ENCODE measurements at regions not wholly inside any gene's neighbourhood (a gene's known extent, or its start where the extent isn't known, plus 50 kb on each side); places are given as distances from the start of the nearest gene placed in this dataset.

- DNase-seq = no peak
These were observed 199.8 kb upstream of the ZIC3 start for GRCh38 chrX:137366018-137366633.

DNA sequence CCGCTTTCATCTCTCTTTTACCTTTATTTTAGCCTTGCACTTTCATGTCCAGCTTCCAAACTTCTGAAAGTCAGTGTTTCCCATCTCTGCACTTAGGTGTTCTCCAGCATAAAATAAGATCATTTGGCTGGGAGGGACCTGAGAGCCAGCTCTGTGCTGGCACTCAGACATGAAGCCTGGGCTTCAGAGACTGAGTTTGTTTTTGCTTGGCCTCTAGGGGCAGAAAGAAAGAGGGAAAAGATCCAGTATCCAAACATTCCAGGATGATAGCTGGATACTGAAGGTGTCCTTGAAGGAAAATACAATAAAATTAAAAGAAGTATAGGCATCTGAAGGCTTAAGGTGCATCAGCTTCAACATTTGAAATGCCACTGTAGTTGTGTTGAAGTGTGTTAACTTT lies 202.4 kb upstream of the ZIC3 start:
- no peak for DNase-seq

DNA sequence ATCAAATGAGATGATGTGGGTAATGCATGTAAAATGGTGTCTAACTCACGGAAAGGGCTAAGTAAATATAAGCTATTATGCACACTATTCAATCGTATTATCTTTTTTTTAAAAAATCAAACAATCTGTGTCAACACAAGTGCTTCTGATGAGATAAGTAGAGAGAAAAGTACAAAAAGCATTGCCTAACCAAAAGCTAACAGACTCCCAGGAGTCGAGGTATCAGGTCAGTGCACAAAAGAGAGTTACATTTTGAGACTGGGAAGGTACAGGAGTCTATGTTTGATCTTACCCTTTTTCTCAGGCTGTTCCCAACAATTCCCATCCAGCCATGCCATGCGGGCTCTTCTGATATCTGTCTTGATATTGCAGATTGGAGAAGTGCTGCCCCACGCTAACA lies 203.3 kb upstream of the ZIC3 start:
- DNase-seq = no peak

- DNase-seq = no peak
These were observed 211.1 kb upstream of the ZIC3 start for GRCh38 chrX:137354851-137355250.

DNA sequence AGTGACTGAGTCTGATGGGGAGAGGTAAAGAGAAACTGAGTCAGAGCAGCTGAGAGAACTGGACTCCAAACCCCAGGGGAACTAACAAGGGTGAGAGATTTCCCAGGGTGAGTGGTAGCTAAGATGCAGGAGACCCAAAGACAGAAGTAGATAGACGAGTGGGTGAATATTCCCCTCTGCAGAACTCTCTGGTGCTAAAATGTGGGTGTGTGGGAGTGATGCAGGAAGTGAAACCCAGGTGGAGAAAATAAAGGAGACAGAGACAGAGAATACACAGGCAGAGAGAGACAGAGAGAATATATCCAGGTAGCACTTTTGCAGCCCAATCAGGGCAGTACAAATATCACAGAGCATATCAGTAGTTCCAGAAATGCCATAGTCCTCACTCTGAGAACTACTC lies 212.5 kb upstream of the ZIC3 start:
- DNase-seq = no peak

DNA sequence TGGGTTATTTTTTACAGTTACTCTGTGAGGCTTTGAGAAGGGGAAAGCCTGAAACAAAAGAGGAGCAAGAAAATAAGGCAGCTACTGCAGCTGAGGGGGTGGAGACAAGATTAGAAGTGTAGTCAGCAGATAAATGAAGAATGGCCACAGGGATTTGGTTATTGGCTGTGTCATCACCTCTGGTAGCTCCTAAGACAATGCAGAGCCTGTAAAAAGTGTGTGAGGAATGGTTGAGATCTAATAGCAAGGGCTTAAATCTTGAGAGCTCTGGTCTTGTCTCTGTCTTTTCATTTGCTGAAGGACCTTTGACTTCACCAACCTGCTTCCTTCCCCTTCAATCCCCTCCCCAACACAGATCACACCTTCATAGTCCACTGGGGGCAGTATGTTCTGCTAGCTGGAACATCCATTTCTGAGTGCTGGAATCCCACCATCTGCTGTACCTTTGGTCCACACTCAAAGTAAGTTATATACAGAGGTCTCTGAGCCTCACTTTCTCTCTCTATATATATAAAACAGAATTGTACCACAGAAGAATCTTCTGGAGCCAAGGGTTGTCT lies 213.7 kb upstream of the ZIC3 start:
- no peak for DNase-seq

DNA sequence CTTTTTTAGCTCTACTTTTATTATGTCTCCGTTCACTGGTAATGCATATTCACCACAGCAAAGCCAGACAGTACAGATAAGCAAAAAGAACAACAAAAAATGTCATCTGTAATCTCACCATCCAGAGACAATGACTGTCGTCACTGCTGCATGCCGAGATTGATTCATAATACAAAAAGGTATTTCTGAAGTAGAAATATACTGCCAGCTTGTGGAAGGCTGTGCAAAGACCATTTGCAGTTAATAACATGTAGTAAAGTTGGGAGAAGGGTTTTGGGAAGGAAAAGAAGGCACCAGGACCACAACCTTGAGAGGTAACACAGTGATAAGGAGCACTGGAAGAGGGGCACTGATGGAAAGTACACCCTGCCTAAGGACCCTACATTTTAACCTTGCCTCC lies 223.0 kb upstream of the ZIC3 start:
- DNase-seq = no peak

DNA sequence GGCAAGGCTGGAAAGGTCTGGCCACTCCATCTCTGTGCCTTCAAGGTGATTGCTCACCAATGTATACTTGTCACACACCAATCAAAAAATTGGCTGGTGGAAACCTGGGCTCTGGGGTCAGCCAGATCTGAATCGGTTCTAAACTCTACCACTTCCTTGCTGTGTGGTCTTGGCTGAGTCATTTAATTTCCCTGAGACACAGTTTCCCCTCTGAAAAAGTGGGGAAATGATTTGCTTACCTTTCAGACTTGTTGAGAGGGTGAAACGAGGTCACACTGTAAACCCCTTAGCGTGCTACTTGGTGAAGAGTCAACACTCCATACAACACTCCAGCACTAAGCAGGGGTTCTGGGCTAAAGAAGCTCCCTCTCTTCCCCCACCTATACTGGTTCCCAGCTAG lies 252.3 kb upstream of the ZIC3 start:
- DNase-seq = no peak

DNA sequence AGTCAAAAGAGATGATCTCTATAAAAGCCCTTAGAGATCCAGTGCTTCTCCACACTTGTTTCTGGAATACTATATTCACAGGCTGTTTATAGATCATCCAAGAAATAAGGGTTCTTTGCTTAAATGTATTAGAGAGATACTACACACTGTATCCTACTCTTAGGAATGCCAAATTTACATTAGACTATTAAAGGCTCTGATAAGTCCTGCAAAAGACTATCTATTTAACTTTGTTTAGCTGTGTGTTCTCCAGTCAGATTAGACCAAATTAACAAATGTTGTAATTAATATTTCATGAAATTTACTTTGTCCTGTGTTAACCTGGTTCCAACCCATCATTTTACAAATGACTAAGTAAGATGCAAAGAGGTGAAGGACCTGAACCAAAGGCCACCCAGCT lies 260.5 kb upstream of the ZIC3 start:
- no peak for DNase-seq

GRCh38 chrX:137297167-137297566 lies 263.4 kb upstream of the GPR101 start:
- DNase-seq = no peak

DNA sequence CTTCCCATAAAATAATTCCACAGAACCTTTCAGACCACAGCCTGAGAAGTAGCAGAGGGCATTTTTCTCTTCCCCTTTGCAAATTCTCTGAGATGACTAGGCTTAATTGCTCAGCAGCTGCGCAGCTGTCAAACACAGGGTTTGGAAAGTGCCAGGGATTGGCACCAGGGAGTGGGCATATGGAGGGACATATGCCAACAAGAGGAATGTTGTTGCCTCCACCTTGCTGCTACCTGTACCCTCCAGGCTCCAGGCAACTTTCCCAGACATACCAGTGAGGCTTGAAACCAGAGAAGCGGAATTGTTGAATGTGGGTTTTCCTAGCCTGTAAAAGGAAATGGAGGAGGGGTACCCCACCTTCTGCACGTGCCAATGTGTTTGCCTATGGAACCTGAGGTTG lies 256.2 kb upstream of the GPR101 start:
- no peak for DNase-seq

DNA sequence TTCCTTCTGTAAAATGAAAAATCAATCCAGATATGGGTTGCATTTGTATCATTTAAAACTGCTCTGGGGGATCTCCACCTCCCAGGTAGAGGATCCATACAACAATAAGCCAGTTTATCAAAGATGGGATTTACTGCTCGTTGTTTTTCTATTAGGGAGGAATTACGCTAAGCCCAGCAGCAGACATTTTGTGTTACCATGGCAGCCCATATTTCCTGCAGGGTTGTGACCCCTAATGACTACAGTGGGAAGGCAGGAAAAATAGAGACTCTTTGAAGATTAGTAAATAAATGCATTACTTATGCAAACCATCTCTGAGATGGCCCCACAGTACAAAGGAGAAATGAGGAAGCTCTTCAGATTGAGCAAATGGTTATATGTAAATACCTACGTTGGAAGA lies 253.4 kb upstream of the GPR101 start:
- DNase-seq = no peak

GRCh38 chrX:137286423-137286822 lies 252.6 kb upstream of the GPR101 start:
- DNase-seq = no peak

DNA sequence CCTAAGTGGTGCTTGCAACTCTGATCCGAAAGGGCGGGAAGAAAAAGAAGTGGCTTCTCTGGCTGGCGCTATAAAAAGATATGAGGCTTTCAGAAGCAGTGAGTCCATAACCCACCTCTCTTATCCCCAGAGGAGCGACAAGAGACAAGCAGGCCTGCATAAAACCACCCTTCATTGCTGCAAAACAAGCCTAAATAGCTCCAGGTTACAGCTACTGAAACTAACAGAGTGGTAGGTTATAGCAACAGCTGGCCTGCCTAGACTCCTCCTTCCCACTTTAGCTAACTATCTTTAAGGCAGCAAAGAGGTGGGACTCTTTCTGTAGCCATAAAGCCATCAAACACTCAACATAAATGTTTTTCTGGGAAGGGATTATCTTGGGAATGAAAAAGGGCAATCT lies 245.0 kb upstream of the GPR101 start:
- no peak for DNase-seq

- no peak for DNase-seq
These were observed 229.6 kb upstream of the GPR101 start for GRCh38 chrX:137263374-137263773.

DNA sequence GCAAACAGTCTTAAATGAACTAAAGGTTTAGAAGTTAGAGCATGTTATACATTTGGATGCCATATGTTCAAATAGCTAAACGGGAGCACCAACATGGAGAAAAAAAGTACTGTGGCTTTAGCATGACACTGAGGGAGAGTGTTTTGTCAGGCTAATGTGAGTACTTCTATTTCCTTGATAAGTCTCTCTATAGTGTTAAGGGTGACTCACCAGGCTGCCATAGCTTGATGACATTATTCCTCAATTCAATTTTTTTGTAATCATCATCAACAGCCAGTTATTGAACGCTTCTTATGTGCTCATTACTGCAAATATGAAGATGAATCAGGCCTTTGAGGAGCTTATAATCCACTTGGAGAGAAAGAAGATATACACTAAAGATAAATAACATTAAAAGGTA lies 211.4 kb upstream of the GPR101 start:
- DNase-seq = no peak

DNA sequence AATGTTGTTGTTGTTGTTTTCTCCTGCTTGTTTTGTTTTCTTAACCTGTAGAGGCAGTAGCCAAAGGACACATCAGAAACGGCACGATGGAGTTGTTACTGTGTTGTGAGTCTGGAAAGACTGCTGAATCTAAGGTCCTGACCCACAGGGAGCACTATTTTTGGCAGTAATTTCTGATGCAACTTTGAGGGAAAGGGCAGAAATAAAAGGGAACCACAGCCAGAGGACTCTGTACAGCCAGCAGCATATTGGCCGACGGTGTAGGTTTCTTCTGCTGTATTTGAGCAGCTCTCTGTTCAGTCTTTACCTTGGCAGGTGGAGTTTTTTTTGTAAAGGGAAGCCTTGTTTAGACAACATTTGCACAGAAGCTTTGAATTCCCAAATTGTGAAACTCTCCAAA lies 203.0 kb upstream of the GPR101 start:
- DNase-seq = no peak

DNA sequence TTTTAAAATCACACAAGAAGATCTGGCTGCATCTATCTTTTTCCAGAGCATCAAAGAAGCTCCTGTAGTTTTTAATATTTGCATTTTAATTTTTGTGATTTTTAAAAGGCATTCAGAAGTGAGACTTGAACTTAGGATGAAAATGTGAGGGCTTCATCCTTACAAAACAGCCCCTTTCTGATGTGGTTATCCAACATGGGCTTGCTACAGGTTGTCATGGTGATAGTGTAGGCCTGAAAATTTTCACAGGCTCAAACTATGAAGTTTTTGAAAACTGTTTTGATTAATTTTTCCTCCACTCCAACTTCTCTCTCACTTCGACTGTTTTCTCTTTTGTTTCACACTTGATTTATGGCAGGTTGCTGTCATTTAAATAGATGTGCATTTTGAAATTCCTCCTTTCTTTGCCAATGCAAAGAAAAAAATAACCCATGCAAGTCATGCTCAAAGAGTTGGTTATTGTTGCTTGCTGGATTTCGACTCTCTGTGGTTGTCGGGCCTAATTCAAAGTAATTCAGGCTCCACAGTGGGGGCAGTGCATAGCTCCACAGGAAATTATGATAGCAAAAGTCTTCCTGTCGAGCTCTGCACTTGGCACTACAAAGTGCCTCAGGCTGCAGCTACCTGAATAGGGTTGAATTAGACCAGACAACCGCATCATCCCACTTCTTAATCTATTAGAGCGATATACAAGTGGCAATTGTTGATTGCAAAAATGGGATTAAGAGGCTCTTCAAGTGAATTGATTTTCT lies 201.0 kb upstream of the GPR101 start:
- no peak for DNase-seq

GRCh38 chrX:137233478-137233877 lies 199.7 kb upstream of the GPR101 start:
- no peak for DNase-seq

DNA sequence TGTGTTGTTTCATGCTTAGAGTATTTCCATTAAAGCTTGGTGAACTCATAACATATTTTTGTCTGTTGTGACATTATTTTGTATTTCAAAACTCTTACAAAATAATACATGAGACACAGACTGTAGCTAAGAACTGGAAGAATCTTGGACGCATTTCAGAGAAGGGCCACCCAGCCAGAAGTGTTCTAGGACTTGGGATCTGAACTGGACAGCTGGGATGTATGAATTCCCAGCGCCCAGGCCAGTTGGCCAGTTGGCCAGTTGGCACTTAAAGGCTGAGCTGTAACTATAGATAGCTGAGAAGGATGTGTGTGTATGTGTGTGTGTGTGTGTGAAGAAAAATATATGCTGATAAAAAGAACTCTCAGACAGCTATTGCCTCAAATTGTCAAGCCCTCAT lies 193.4 kb upstream of the GPR101 start:
- no peak for DNase-seq

- no peak for DNase-seq
These were observed 181.7 kb upstream of the GPR101 start for GRCh38 chrX:137215467-137215866.

DNA sequence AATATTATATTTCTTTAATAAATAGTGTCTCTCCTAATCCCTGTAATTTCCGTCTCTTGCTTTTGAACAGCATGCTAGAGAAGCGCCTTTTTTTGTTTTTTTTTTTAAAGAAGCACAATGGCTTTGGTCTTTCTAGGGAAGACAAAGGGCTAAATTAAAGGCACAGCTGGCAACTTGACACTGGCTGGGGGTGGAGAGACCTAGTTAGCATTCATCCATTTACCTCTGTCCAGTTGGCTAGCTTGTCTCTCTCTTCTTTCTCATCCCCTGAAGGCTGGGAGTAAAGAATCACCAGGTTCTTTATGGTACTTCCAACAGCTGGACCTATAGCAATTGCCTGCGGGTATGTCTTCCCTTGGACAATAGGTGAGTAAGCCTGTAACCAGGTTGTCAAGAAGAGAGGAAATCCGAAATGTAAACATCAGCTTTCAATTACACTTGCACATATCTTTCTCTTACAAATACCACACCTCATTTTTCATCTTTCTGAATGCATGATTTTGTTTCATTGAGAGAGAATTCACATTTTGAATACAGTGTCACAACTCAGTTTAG lies 178.4 kb upstream of the GPR101 start:
- DNase-seq = no peak

GRCh38 chrX:137198040-137198439 lies 164.2 kb upstream of the GPR101 start:
- no peak for DNase-seq

- no peak for DNase-seq
These were observed 162.2 kb upstream of the GPR101 start for GRCh38 chrX:137195991-137196390.

All from CD4-positive, alpha-beta T cell treated with Interleukin-17A for 1 hour (primary cell).